Esophagus squamous epithelium (tissue), 4 donors: ENCODE measurements at regions not wholly inside any gene's neighbourhood (a gene's known extent, or its start where the extent isn't known, plus 50 kb on each side); places are given as distances from the start of the nearest gene placed in this dataset.

Experiments used
- POLR2A ChIP-seq, 4 donors: fragments of 450-650 bp; IDR thresholded peaks; one replicate each; pipeline ENCODE4 v1.6.1; 2017; ENCODE audit warnings: antibody characterized with exemption in 4 of 4, mild to moderate bottlenecking in 4 of 4, moderate library complexity in 3 of 4
- TF ChIP-seq, protein P1 (sequence below), 6 experiments: fragments of 450-650 bp in 4 of 6; fragments of 200-600 bp in 2 of 6; sonication (generic) in 2 of 6; IDR thresholded peaks; one replicate each; pipeline ENCODE4 v1.5.1; 2016 to 2019; ENCODE audit warnings: antibody characterized with exemption in 6 of 6, mild to moderate bottlenecking in 4 of 6, moderate library complexity in 4 of 6

DNA sequence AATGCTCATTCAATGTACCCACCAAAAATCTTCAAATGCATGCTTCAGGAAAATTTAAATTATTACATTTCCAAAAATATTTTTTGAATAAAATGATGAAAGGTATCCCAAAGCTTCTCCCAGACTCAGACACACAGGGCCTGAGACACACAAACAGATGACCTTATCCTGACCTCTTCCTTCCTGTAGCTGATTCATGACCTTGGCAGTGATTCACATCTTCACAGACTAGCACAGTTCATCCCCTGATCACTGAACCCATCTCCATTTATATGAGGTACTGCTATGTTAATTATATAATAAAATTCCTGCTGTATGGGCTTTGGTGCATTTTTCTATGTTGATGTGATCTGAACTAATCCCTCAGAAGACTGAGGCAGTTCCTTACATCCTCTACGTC is 265.0 kb upstream of the GLI3 start:
- TF ChIP-seq, protein P1, sequence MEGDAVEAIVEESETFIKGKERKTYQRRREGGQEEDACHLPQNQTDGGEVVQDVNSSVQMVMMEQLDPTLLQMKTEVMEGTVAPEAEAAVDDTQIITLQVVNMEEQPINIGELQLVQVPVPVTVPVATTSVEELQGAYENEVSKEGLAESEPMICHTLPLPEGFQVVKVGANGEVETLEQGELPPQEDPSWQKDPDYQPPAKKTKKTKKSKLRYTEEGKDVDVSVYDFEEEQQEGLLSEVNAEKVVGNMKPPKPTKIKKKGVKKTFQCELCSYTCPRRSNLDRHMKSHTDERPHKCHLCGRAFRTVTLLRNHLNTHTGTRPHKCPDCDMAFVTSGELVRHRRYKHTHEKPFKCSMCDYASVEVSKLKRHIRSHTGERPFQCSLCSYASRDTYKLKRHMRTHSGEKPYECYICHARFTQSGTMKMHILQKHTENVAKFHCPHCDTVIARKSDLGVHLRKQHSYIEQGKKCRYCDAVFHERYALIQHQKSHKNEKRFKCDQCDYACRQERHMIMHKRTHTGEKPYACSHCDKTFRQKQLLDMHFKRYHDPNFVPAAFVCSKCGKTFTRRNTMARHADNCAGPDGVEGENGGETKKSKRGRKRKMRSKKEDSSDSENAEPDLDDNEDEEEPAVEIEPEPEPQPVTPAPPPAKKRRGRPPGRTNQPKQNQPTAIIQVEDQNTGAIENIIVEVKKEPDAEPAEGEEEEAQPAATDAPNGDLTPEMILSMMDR (IDR thresholded peaks at IDR 0.05) = no peak
- TF ChIP-seq POLR2A (IDR thresholded peaks at IDR 0.05) = no peak
